GM19395 (cell line): ENCODE measurements at regions not wholly inside any gene's neighbourhood (a gene's known extent, or its start where the extent isn't known, plus 50 kb on each side); places are given as distances from the start of the nearest gene placed in this dataset.
"Not testable (repeated sequence)": the region's sequence is repeated elsewhere in the genome, so short reads cannot be mapped to it uniquely, and the experiment has no call there.

ENCODE experiments used
- ATAC-seq: cut with Tn5 transposase; IDR thresholded peaks from one replicate; pipeline ENCODE4 v1.9.1; 2021; ENCODE audit warnings: mild to moderate bottlenecking, moderate library complexity; ENCODE audit not compliant: unreplicated experiment

DNA sequence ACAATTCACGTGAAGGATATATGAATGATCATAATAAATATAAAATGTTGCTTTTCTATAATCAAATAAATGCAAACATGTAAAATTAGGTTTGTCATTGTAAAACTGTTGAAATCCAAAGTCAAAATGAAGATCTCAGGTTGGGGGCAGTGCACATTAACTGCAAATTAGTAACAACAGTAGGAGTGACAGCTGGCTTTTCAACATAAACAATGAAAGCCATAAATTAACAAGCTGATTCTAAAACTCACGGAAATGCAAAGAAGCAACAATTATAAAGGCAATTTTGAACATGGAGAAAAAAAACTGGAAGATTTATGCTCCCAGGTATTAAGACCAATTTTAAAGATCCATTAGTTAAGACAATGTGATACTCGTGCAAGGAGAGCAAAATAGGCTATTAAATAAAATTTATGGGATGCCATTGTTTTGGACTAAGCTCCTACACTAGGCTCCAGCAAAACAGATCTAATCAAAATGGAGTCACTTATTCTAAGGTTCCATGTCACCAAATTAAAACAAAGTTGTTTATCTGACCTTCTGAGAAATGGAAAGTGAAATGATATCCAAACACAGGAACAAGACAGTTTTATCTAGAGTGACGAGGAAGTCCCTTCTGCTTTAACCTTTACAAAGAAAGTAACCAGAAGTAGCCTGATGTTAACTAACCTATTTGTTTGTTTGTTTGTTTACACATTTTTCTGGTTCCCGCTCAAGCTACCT lies 770.8 kb downstream of the EPHA7 start:
- ATAC-seq: no peak

- ATAC-seq: no peak
Observed at GRCh38 chr6:92647630-92648029, 771.7 kb downstream of the EPHA7 start.

DNA sequence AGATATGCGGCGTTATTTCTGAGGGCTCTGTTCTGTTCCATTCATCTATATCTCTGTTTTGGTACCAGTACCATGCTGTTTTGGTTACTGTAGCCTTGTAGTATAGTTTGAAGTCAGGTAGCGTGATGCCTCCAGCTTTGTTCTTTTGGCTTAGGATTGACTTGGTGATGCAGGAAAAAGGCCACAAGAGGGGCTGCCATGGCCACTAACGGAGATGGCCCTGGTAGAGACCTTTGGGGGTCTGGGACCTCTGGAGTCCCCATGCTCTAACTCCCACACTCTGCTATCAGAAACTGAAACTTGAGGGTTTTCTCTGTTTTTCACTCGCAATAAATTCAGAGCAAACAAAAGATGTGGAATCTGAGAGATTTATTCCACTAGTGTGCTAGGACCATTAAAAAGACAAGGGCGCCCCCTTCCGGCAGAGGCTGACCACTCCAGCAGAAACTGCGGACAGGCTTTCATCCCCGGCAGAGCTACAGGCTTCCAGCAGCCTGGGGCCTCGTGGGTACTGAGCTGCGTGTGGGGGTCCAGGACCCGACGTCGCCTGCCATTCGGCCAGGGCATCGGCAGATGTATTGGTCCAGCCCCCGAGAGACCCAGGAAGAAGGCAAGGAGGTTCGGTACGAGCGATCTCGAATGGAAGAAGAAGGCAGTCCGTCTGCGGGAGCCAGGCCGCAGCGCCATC lies 775.1 kb downstream of the EPHA7 start:
- ATAC-seq: not testable (repeated sequence)

DNA sequence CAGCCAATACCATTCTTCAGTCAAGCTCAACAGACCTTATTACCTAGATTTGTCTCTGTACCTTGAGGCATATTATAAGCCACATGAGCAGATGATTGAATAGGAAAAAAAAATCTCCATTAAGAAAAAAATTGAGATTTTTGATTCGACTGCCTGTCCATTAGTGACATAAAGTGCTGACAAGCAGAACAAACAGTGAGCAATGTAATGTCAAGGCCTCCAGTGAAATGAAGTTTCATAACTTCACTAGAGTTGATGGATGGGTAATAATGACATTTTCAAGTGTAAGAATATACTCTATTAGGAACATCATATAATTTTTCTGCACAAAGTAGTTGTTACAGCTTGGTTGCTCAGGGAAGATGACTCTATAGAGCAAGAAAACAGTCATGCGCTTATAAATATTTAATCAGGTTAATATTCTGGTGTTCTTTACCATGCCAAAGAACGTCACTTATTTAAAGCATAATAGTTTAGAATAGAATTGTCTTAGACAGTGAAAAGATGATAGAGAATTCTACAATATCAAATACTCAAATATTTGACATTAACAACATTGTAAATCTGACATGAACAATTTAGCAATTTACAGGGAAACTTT lies 783.7 kb downstream of the EPHA7 start:
- ATAC-seq: no peak

DNA sequence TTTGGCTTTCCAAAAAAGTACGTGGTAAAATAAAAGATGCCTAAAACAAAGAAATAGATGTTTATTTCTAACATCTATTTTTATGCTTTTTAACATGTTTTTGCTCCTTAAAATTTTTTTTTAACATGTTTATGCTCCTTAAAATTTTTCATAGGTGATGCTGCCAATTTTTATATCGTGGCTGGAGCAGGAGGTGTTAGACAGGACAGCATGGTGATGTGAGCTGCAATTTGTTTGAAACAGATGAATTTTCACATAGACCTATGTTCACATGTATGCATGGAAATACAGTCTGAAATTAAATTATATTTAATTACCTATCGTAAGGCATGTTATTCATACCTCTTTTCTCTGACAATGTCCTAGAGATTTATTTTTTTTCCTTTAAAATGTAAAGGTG lies 784.8 kb downstream of the EPHA7 start:
- ATAC-seq: no peak

GRCh38 chr6:92623431-92623830 lies 795.9 kb downstream of the EPHA7 start:
- no peak for ATAC-seq

GRCh38 chr6:92617721-92618120 lies 801.6 kb downstream of the EPHA7 start:
- no peak for ATAC-seq

GRCh38 chr6:92608751-92609150 lies 810.6 kb downstream of the EPHA7 start:
- ATAC-seq: no peak

DNA sequence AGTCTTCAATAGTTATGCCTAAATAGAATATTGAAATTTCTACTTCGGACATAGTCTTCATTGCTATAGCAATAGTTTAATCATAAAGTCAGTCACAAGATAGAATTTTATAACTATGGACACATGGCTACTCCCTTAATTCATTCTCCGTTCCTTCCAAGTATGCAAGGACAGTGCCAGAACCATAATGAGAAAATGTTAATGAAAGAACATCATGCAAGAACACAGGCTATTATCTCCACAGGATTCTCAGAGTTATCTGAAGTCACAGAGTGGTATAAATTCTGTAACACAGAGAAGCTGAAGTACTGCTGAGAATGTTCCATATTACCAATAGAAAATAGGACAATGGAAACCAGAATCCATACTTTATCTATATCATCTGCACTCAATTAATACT lies 826.2 kb downstream of the EPHA7 start:
- no peak for ATAC-seq

GRCh38 chr6:92589996-92590395 lies 829.4 kb downstream of the EPHA7 start:
- no peak for ATAC-seq

DNA sequence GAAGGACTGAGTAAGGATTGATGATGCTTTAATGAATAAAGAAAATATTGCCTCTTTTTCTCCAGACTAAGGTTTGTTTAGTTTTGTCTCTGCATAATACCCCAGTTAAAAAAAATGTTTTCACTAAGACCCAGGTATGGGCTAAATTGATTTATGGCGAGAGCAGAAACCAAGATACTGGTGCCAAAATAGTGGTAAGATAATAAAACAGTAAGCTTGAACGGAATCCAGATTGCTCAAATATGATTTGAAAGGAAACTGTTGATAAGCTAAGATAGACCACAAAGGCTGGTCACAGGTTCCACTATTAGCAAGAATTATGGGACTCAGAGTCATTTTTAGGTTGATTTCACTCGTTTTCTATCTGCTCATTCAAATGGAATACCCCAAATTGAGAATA lies 831.2 kb downstream of the EPHA7 start:
- no peak for ATAC-seq

DNA sequence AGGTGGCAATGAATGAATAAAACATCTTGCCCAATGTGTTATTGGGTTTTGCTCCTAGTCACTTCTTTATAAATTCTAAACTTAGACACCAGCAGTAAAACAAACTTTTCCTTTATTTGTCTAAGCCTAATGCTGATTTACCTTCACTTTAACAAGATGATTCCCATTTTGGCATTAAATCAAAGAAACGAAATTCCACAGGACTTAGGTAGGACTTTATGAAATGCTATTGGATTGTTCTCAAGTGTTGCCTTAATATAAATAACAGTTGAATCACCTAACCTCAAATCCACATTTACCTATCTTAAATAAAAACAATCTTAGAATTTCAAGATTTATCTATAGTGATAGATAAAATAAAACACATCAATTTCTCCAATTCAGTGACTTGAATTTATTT lies 831.8 kb downstream of the EPHA7 start:
- no peak for ATAC-seq

DNA sequence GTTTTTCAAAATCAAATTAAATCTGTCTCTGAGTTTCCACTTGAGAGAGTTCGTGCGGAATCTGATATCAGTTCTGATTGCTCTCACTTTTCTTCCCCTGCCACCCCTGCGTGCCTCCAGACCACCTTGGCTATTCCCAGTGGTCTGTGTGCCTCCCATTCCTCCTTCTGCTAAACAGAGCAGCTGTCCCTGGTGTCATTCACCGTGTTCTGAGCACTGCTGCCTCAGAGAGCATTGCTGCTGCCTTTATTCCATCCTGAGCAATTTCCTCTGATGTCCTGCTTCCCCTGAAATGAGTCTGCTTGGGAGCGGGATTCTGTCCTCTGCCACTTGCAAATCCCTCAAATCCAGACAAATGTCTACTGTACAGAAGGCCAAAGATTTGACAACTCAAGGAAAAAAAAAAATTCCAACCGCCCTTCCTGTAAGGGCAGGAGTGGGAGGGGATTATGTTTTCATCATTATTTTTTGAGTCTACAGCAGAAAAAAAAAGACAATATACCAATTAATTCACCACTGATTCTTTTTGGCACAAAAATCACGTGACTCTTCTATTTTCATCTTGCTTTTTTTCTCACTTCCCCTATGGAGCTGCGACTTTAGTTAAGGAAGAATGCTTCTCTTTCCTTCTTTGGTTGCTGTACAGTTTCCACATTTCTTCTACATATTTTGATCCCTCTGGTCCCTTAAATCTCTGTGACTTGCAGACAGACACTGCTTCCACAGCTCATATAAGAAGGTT lies 833.0 kb downstream of the EPHA7 start:
- ATAC-seq: no peak

- no peak for ATAC-seq
Observed at GRCh38 chr6:92582211-92582610, 837.1 kb downstream of the EPHA7 start.

DNA sequence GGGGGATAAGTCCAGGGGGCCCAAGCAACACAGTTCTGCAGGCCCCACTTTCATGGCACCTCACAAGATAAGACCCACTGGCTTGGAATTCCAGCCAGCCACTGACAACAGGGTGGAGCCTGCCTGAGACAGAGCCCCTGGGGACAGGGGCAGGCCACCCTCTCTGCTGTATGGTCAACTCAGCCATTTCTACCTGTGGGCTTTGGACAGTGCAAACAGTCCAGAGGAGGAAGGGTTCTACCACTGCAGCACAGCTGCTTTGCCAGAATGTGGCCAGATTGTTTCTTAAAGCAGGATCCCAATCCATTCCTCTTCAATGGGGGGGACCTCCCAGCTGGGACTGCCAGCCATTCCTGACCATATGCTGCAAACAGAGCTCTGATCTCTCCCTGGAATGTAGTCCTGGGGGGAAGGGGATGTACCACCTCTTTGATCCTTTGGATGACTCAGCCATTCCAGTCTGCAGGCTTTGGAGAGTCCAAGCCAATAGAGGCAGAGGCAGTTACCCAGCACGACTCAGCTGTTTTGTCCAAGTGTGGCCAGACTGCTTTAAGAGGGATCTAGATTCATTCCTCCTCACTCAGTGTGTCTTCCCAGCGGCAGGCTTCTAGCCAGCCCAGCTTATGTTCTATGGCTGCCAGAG lies 842.2 kb downstream of the EPHA7 start:
- ATAC-seq: no peak

DNA sequence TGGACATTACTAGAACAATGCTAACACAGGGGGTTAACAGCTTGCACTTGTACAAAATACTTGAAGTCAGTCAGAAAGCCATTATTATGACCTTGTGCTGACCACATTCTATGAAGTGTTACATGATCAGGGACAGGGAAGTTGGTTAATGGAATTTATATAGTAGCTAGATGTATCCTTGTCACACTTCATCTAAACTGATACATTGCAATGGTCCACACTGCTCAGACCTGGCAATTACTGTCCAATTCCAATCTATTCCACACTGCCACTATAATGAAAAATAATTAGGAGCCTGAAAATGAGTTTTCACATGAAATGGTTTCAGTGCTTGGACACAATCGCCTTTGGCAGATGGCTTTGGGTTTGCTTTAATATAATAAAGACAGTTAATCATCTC lies 850.8 kb downstream of the EPHA7 start:
- no peak for ATAC-seq

GRCh38 chr6:92566632-92567031 lies 852.7 kb downstream of the EPHA7 start:
- ATAC-seq: no peak

GRCh38 chr6:92564376-92564775 lies 855.0 kb downstream of the EPHA7 start:
- ATAC-seq: no peak

DNA sequence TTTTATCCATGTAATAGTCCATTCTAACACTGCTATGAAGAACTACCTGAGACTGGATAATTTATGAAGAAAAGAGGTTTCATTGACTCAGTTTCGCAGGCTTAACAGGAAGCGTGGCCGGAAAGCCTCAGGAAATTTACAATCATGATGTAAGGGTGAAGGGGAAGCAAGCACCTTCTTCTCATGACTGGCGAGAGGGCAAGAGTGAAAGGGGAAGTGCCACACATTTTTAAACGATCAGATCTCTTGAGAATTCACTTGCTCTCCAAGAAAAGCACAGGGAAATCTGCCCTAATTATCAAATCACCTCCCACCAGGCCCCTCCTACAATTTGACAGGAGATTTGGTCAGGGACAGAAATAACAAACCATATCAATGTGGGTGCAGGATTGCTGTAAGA lies 859.7 kb downstream of the EPHA7 start:
- ATAC-seq: no peak

GRCh38 chr6:92559003-92559402 lies 860.4 kb downstream of the EPHA7 start:
- no peak for ATAC-seq

- ATAC-seq: no peak
Observed at GRCh38 chr6:92550501-92550900, 868.9 kb downstream of the EPHA7 start.
